ENCODE measurements at regions not wholly inside any gene's neighbourhood (a gene's known extent, or its start where the extent isn't known, plus 50 kb on each side); places are given as distances from the start of the nearest gene placed in this dataset.

DNA sequence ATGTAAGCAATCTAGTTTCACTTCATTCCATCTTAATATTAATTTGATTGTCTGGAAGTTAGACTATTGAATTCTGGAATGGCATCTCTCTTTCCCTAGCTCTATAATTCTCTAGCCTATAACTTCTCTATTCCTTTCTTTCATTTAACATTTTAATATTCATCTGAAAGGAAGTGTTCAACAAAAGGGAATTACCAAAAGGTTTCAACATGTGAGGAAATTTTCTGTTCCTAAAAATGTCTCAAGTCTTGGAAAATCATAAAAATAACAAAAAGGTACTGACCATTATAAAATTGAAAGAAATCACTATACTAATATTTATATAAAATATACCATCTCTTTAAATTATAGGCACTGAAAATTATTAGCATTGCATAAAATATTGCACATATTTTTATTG lies 228.7 kb downstream of the TXNL1 start:
- Mint-ChIP-seq H3K27ac (ENCODE audit: unreplicated experiment) (no peak overlapping the region), H3K9me3 (ENCODE audit: low read depth) (peaks cover 4% of the 10 kb centered on the region), H3K36me3 (ENCODE audit: low read depth) (no peaks in the 10 kb centered on the region), H3K27me3 (ENCODE audit: low read depth) (no peaks in the 10 kb centered on the region), H3K4me1 (ENCODE audit: low read depth) (no peaks in the 10 kb centered on the region), H3K4me3 (ENCODE audit: unreplicated experiment) (no peak overlapping the region)
- no peak for DNase-seq (ENCODE audit: low spot score)
- TF ChIP-seq, protein P1, sequence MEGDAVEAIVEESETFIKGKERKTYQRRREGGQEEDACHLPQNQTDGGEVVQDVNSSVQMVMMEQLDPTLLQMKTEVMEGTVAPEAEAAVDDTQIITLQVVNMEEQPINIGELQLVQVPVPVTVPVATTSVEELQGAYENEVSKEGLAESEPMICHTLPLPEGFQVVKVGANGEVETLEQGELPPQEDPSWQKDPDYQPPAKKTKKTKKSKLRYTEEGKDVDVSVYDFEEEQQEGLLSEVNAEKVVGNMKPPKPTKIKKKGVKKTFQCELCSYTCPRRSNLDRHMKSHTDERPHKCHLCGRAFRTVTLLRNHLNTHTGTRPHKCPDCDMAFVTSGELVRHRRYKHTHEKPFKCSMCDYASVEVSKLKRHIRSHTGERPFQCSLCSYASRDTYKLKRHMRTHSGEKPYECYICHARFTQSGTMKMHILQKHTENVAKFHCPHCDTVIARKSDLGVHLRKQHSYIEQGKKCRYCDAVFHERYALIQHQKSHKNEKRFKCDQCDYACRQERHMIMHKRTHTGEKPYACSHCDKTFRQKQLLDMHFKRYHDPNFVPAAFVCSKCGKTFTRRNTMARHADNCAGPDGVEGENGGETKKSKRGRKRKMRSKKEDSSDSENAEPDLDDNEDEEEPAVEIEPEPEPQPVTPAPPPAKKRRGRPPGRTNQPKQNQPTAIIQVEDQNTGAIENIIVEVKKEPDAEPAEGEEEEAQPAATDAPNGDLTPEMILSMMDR (IDR thresholded peaks at IDR 0.05): no peak

DNA sequence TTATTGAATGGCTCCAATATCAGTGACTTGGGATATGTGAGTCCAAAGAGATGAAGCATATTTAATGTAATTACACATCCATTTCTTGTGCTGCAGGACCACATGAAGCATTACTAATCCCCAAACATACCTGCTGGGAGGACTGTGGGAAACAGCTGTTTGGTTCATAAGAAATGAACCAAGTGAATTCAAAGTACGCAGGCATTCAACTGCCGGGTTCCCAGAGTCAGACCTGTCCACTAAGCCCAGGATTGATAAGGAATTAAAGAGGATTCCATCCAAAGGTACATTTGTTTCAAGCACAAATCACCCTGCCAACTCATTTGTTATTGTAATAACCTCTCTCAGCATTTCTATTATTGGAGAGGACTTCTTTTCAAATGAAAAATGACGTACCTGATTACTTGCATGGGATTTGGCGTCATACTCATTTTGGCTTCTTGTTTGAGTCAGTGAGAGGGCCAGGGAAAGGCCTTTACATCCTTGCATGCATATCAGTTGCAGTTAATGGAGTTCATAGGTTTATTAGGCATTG lies 230.7 kb downstream of the TXNL1 start:
- TF ChIP-seq, protein P1 (IDR thresholded peaks at IDR 0.05): no peak
- no peak overlapping the region for H3K4me3 Mint-ChIP-seq (ENCODE audit: unreplicated experiment)
- peaks cover 12% of the 10 kb centered on the region for H3K4me1 Mint-ChIP-seq (ENCODE audit: low read depth)
- no peak overlapping the region for H3K27ac Mint-ChIP-seq (ENCODE audit: unreplicated experiment)
- no peaks in the 10 kb centered on the region for H3K27me3 Mint-ChIP-seq (ENCODE audit: low read depth)
- no peaks in the 10 kb centered on the region for H3K9me3 Mint-ChIP-seq (ENCODE audit: low read depth)
- H3K36me3 Mint-ChIP-seq (ENCODE audit: low read depth): no peaks in the 10 kb centered on the region
- DNase-seq (ENCODE audit: low spot score): no peak

DNA sequence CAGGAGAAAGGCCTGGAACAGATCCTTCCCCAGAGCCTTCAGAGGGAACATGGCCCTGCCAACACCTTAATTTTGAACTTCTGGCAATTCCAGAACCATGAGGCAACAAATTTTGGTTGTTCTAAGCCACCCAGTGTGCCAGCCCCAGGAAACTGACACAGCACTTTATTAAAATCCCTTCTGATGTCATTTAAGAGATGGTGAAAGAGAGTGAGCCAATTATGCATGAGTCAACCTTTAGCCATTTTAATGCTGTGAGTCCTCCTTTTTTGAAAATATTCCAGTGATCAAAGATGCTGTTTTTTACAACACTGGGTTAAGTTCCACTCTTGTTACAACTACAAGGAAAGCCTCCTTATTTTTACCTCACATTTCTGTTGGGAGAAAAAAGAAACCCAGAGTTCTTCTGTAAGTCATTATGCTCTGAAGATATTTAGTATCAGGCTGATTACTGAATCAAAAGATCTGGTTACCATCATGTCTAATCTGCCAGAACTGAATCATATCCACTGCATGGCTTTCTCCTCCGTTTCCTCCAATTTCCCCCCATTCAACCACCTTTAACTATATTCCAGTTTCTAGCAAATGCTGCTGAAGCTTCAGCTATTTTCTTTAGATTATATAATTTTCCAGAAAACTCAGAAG lies 235.4 kb downstream of the TXNL1 start:
- TF ChIP-seq, protein P1 (IDR thresholded peaks at IDR 0.05): no peak
- Mint-ChIP-seq H3K27me3 (ENCODE audit: low read depth) (no peaks in the 10 kb centered on the region), H3K36me3 (ENCODE audit: low read depth) (no peaks in the 10 kb centered on the region), H3K9me3 (ENCODE audit: low read depth) (no peaks in the 10 kb centered on the region), H3K4me1 (ENCODE audit: low read depth) (peaks cover 21% of the 10 kb centered on the region), H3K27ac (ENCODE audit: unreplicated experiment) (peak overlapping the region; percentile 77), H3K4me3 (ENCODE audit: unreplicated experiment) (peak overlapping the region; percentile 16)
- DNase-seq (ENCODE audit: low spot score): no peak

GRCh38 chr18:56393870-56394269 lies 244.5 kb downstream of the TXNL1 start:
- no peak for DNase-seq (ENCODE audit: low spot score)
- no peak overlapping the region for H3K4me3 Mint-ChIP-seq (ENCODE audit: unreplicated experiment)
- no peaks in the 10 kb centered on the region for H3K9me3 Mint-ChIP-seq (ENCODE audit: low read depth)
- no peak overlapping the region for H3K27ac Mint-ChIP-seq (ENCODE audit: unreplicated experiment)
- TF ChIP-seq, protein P1 (IDR thresholded peaks at IDR 0.05): no peak
- H3K36me3 Mint-ChIP-seq (ENCODE audit: low read depth): no peaks in the 10 kb centered on the region
- peaks cover 12% of the 10 kb centered on the region for H3K4me1 Mint-ChIP-seq (ENCODE audit: low read depth)
- no peaks in the 10 kb centered on the region for H3K27me3 Mint-ChIP-seq (ENCODE audit: low read depth)

DNA sequence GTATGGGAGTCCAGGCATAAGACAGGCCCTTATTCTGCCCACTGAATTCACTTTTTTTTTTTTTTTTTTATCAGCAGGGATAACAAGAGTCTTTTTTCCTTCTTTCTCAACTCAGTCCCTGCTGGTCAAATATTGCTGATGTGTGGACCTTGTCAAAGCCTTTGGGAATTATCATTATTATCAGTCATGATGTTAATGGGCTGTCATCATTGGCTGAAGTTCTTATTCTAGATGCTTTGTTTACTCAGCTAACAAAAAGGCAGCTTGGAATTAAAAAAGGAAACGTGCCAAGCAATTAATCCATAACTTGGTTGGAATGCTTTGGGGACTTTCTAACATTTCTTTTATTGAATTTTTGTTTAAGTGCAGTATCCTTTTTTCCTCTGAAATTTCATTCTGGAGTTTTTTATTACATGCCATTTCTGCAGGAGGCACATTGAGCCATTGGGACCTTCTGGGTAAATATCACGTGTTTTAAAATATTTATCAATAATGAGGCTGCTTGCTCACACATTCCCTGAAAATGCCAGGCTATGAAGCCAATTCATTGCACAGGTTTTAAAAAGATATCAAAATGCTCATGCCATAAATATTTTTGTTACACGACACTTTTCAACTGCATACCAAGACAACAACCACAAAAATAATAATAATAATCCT lies 246.3 kb downstream of the TXNL1 start:
- Mint-ChIP-seq H3K4me1 (ENCODE audit: low read depth) (peaks cover 12% of the 10 kb centered on the region), H3K36me3 (ENCODE audit: low read depth) (no peaks in the 10 kb centered on the region), H3K27ac (ENCODE audit: unreplicated experiment) (no peak overlapping the region), H3K4me3 (ENCODE audit: unreplicated experiment) (no peak overlapping the region), H3K27me3 (ENCODE audit: low read depth) (no peaks in the 10 kb centered on the region), H3K9me3 (ENCODE audit: low read depth) (no peaks in the 10 kb centered on the region)
- TF ChIP-seq, protein P1 (IDR thresholded peaks at IDR 0.05): no peak
- DNase-seq (ENCODE audit: low spot score): no peak
